ENCODE measurements at regions not wholly inside any gene's neighbourhood (a gene's known extent, or its start where the extent isn't known, plus 50 kb on each side); places are given as distances from the start of the nearest gene placed in this dataset.

- no peak for TF ChIP-seq CTCF (IDR thresholded peaks at IDR 0.05)
- no peak for TF ChIP-seq POLR2A (IDR thresholded peaks at IDR 0.05)
These were observed 61.0 kb downstream of the RPL37A start for GRCh38 chr2:216559625-216560156.
